Occipital lobe (tissue), 1 donor: ENCODE measurements at regions not wholly inside any gene's neighbourhood (a gene's known extent, or its start where the extent isn't known, plus 50 kb on each side); places are given as distances from the start of the nearest gene placed in this dataset.
A peak's percentile ranks its signal among the peaks of the same experiment; 100 is the strongest.

ENCODE experiments used
- DNase-seq: peaks from one replicate; lab custom pipeline; 2025; lab: John Stamatoyannopoulos, UW

DNA sequence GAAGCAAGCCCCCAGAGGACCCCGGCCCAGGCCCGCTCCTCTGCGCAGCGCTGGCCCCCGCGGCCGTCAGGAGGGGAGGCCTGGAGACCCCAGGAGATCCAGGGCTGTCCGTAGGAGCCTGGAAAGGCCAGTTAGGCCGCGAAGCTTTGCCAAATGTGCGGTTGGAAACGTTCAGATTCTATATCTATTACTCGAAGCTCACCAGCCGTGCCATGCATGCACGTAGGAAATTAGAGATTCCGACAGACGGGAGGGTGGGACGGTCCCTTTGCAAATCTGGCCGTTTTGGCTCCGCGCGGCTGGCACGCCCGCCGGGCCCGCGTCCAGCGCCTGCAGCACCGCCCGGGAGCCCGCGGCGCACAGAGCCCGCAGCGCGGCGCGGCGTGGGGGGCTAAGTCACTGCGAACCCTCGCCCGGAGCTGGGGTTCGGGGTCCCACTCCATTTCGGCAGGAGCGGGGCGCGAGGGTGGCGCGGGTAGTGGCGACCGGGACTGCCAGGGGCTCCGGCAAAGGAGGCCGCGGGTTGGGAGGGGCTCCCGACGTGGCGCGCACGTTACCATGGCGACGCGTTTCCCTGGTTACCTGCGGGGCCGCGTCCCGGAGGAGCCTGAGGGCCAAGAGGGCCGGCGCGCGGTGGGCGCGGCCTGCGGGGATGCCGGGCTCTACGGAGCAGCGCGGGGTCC is 488.6 kb upstream of the SMIM21 start:
- peak; percentile 60 for DNase-seq

DNA sequence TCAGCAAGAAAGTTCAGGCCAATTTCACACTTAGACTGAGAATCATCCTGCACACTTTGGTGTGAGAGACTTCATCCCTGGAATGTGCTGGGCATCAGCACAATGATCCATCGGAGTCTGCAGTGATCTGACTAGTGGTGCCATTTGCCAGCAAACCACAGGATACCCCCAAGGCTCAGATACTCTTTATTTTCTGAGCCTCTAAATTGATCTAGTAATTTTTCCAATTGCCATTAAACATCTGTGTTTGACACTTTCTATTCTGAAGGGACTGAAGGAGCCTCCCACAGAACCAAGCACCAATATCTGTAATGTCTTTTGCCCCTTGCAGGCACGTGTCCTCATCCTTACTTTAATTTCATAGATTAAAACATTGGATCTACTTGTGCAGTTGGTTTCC is 485.3 kb upstream of the SMIM21 start:
- no peak for DNase-seq

DNA sequence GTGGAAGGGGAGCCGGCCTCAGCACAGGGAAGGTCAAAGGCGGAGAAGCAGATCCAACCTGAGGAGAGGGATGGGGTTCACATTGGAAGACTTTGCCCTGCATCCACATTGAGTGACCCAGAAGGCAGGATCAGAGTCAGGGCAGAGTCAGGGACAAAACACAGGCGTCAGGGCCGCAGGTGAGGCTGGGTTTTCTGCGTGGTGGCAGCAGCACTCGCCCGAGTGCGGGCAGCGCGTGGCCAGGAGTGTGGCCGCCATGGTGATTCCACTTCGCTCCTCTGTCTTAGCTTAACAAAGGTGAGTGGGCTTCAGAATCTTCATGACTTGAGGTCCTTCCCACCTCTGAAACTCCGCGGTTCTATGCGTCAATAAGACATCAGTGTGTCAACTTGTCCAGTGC is 476.9 kb upstream of the SMIM21 start:
- DNase-seq = no peak

DNA sequence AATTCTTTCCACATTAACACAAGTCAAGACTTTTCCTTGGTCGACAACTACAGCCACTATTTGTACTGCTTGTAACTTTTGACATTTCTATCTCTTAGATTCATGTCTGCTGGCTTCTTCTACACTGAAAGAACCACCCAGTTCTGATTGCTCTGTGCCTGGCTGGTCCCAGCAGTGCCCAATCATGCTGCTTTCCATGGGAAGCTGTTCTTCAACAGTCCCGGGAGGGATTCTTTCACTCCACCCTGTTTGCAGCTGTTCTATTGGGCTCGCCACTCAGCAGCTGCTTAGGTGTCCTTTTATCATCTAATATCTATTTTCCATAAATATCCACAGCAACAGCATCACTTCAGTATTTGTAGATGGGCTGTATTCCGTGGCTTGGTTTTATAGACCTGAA is 471.1 kb upstream of the SMIM21 start:
- no peak for DNase-seq

DNA sequence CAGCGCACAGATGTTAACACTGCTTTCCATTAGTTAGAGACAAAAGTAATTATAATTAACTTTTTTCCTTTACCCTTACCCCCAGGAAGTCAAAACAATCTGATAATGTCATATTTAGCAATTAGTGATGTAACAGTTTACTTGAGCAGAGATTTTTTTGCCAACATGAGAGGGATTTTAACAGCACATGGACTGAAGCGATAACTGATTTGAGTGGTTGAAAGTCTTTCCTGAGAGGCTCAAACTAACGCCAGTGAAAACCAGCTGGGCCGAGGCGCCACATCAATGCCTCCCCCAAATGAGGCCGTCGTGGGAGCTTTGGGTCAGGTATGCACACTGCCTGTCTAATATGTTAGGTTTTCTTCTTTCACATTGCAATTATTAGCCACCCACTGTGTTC is 469.9 kb upstream of the SMIM21 start:
- DNase-seq = no peak

DNA sequence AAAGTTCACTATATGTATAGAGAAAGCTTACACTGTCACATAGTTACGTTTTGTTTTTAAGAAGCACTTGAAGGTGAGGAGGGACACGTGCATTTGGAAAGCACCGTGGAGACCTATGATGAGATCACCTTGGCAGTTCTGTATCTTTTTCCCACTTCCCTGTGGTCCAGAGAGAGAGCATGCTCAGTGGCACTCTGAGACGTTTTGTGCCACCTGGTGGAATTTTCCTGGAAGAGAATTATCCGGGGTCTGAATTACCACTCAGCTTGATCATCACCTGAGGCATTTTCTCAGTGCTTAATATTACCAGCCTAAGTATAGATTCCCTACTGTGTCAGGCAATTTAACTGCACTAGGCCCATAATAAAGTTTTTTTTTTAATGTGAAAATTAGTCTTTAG is 469.4 kb upstream of the SMIM21 start:
- DNase-seq = no peak

DNA sequence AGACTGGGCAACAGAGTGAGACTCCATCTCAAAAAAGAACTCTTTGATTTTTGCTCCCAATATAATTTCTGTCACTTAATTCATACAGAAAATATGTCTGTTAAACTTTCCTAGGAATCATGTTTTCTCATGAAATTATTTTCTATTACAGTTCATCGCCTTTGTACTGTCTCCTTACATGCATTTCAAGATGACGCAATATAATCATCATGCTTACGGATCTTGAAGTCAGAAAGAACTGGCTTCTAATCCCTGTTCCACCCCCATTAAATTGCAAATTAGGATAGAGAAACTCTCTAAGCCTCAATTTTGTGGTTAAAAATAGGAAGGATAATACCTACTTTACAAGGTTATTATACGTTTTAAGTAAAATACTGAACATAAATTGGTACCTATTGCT is 467.6 kb upstream of the SMIM21 start:
- DNase-seq = no peak

DNA sequence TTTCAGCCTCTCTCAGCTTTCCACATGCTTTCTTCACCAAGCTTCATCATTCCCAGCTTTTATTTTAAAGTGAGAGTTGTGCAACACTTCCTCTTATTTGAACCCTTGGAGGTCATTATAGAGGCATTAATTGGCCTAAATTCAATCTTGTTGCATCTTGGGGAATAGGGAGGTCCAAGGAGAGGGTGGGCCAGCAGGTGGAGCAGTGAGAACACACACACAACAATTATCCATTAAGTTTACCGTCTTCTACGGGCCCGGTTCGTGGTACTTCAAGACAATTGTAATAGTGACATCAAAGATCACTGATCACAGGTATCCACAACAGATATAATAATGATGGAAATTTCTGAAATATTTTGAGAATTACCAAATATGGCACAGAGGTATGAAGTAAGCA is 457.2 kb upstream of the SMIM21 start:
- DNase-seq = no peak

DNA sequence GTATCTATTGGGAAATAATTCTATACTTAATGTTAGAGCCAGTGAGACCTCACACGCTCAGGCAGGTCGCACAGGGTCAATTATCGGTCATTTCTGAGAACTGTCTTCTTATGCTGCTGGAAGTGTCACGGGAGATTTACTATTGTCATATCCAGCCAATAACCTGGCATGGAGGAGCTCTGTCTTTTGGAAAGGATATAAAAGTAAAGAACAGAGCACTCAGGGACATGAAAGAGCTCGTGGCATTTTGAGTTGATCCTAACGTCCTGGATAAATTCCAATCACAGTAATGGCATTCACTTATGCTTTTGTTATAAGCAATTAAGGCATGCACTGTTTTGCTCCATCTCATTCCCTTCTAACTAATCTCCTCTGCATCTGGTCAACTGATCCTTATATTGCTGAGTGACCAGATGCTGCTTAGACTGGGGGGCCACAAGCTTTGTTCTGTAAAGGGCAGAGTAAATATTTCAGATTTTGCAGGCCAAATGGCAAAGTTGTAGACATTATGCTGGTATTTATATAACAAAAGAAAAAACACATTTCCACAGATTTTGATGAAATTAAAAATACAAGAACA is 453.5 kb upstream of the SMIM21 start:
- DNase-seq = no peak

DNA sequence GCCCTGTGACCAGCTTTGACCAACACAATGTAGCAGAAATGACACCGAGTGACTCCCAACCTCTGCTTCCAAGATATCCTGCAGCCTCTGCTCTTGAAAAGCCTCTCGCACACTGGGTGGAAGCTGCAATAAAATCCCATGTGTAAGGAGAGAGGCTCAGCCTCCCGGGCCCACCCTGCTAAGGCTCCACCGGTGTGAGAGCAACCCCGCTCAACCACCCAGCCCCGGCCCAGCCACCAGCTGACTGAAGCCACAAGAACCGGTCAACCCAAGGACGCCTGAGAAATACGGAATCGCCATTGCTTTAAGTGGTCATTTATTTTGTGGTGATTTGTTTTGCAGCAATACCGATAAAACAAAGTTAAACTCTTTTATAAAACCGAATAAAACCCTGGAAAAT is 452.8 kb upstream of the SMIM21 start:
- no peak for DNase-seq

DNA sequence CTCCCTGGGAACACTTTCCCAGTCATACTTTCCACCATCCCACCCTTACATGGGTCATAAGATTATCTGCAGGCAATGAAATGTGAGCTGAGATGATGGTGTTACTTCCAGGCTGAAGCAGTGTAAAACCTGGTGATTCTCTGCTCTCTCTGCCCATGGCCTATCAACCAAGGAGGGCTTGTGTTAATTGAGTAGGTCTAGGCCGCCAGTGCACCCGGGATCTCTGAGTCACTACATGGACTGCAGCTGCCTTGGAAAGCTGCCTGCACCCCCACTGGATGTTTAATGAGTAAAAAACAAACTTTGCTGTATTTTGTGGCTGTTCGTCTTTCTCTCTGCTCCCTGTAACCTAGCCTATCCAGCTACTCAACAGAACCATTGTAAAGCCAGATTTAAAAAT is 451.7 kb upstream of the SMIM21 start:
- no peak for DNase-seq

DNA sequence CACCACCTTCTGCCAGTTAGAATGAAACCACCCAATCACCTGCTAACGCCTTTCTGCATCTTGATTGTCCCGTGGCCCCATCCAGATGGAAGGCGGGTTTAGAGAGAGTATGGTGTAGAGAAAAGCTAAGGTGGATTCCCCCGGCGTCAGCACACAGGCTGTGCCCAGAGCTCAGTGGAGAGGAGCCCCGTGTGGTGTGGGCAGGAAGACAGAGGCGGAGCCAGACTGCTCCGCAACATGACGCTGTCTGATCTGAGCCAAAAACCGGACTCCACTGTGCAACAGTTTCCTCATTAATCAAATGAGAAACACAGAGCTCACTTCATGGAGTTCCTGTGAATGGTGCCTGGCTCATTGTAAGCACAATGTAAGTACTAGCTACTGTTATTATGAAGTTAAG is 448.1 kb upstream of the SMIM21 start:
- DNase-seq = no peak

DNA sequence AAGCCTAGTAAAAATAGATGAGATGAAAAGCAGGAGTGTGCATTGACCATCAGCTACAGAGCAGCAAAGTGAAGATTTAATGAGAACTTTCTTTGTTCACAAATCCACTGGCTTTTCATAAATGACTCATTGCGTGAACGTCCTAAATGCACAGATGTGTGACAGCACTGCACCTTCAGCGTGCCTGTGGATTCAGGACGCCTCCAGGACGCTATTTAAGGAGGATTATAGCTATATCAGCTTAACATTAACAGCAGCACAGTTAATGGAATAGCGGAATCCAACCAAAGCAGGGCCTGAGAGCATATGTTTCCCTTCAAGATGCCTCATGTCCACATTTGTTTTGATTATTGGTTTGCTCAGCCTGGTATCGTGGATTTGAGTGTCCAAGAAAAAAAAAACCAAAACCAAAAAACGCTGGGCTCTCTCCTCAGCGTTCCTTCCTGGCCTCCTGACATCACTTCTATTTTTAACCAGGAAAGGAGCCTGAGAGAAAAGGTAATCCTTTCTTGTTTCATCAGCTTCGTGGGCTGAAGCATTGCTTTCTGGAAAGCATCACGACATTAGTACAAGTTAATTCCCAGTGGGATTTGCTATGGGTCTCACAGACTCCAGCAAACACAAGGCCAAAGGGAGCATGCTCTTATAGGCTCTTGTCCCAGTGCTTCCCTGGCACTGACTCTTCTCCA is 447.0 kb upstream of the SMIM21 start:
- DNase-seq = no peak

DNA sequence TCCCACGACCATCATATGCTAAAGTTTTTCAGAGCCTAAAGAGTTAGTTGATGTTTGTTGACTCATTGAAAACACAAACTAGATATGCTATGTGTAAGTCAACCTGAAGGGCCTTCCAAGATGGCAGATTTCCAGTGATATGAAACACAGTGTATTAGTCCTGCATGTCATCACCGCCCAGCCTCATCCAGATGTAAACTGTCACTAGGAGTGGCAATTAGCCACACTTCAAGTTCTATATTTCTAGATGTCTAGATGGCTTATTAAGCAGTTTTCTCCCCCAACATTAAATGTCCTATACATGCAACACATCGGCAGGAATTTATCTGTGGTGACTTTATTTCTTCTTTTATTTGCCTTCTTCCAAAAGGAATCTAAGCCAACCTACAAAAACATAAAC is 444.1 kb upstream of the SMIM21 start:
- DNase-seq = no peak

DNA sequence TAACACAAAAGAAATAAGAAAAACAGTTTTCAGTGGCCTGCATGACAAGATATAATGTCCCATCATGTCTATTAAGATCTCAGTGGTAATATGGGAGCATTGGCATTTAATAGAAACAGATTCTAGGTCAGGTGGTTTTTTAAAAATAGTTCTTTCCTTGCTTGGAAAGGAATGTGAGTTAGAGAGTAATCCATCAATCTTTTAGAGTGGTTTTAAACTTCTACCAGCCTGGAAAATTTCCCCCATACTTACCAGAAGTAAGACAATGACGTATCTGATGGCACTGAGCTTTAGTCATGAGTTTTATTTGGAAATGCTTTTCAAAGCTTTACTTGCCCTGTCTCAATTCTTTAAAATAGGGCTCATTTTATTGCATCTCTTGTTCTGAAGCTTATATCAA is 441.7 kb upstream of the SMIM21 start:
- no peak for DNase-seq

DNA sequence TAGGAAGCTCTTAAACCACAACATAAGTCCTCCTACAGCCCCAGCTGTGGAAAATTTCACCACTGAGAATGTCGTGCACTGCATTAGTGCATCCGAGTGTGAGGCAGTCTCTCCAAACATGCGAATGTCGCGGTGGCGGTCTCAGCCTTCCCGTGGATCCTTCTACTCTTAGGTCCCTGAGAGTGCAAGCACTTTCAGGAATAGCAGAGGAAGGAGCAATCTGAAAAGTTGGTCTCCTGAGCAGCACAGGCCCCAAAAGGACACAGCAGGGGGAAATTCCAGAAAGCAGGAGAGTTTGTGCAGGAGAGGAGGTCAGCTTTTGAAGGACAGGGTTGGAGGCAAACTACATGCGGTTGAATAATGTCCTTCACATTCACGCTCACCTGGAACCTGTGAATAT is 440.5 kb upstream of the SMIM21 start:
- no peak for DNase-seq

DNA sequence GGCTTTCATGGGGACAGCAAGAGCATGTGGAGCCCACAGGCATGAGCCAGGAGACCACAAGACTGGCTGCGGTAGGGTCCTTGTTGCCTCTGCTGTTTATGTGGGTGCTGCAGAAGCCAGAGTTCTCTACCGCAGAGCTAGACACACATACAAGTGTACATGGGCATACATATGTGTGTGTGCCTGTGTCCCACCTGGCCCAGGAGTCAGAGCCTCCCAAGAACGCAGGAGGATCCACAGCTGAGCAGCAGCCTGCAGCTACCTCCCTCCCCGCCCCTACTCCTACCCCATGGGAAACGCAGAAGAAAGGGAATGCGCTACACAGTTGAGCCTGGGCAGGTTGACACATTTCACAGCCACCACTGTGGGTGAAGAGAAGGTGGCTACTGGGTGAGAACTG is 438.1 kb upstream of the SMIM21 start:
- DNase-seq = no peak

DNA sequence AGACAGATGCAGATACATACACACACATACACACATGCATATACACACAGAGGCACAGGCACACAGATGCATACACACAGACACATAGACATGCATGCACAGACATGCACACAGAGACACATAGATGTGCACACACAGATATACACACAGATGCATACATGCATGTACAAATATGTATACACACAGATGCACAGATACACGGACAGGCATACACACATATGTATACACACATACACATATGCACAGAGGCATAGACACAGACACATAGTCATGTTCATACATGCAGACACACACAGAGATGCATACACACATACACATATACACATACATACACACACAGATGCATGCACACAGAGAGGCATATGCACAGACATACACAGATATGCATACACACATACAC is 437.3 kb upstream of the SMIM21 start:
- no peak for DNase-seq

DNA sequence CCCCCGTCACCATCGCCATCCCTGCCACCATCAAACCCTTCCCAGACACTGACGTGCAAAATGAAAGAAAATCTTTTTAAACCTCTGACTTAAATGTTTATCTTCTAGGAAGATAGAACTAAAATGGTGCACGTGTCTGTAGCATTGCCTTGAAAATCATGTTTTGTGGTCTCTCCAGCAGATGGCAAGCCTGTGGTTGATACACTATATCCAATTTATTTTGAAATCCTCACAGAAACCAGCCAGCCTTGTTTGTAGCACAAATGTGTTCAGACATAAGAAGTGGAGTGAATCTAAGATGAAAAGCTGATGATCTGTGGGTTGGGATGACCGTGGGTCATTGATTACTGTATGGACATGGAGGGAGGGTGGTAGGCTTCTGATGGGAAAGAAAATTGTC is 436.2 kb upstream of the SMIM21 start:
- no peak for DNase-seq

DNA sequence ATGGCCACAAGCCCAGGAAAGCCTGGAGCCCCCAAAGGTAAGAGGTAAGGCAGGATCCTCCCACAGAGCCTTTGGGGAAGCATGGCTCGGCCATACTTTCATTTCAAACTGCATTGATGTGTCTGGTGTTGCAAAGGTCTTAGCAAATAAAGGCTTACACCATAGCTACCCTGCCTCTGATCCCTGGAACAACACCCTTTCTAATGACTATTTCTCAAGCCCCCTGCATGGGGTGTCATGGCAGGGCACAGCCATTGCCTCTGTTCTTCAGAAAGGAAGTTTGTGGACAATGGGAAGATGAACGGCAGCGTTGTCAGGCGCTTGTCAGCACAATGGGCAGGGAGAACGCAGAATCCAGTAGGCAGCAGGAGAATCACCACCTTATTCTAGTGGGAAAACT is 435.0 kb upstream of the SMIM21 start:
- DNase-seq = no peak

DNA sequence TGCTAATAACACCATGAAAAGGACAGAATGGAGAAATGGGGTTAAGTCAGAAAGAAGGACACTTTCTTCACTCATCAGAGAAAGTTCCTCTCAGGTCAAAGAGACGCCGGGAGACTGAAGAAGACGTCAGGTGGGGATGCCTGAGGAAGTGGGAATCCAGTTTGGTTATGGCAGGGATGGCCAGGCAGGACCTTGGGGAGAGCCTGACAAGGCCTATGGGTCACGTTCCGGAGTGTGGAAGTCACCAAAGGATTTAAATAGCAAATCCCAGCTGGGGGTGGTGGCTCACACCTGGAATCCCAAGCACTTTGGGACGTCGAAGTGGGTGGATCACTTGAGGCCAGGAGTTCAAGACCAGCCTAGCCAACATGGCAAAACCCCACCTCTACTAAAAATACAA is 432.7 kb upstream of the SMIM21 start:
- no peak for DNase-seq

DNA sequence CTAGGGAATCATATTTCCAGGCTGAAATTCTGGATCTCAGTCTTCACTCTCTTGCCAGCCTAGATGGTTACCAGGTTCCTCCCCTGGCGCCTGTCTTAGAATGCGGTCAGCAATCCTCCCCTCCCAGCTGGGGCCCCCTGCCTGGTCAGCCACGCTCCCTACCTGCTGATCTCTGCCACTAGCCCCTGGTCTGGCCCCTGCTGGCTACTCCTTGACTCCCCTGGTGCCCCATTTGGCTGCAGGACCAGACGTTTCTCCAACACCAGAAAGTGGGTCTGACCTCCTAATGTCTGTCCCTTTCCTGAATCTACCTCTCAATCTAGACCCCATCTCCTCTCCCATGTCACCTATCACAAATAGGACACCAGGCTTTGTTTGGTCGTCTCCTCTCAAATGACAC is 432.0 kb upstream of the SMIM21 start:
- DNase-seq = no peak

DNA sequence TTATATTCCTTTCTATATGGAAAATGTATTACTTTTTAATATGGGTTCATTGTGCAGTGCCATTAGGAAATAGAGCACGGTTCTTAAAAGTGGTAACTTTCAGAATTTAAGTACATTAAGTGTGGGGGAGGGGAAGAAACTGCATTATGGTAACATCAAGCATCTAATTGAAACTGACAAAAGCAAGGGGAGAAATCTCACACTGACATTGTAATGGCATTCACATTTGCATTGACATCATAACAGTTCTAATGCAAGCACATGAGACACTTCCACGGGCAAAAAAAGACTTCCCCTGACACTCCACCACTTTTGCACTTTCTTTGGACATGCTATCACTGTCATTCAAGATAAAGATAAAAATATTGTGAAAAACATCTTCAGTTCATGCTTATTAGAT is 431.3 kb upstream of the SMIM21 start:
- DNase-seq = no peak
